HG03571 (cell line): ENCODE measurements at regions not wholly inside any gene's neighbourhood (a gene's known extent, or its start where the extent isn't known, plus 50 kb on each side); places are given as distances from the start of the nearest gene placed in this dataset.

ENCODE experiments used
- ATAC-seq: cut with Tn5 transposase; IDR thresholded peaks from one replicate; pipeline ENCODE4 v1.9.1; 2021; ENCODE audit not compliant: unreplicated experiment

- ATAC-seq, result no peak
Measured at GRCh38 chr10:130398090-130398994, 262.2 kb downstream of the GLRX3 start.

- ATAC-seq, result no peak
Measured at GRCh38 chr10:130399425-130399950, 263.3 kb downstream of the GLRX3 start.

- ATAC-seq, result no peak
Measured at GRCh38 chr10:130400890-130401289, 264.7 kb downstream of the GLRX3 start.

GRCh38 chr10:130401860-130402765 is 265.9 kb downstream of the GLRX3 start:
- no peak for ATAC-seq

- no peak for ATAC-seq
Measured at GRCh38 chr10:130403153-130404075, 267.2 kb downstream of the GLRX3 start.

GRCh38 chr10:130404476-130405055 is 268.4 kb downstream of the GLRX3 start:
- ATAC-seq, result no peak

GRCh38 chr10:130407052-130407451 is 270.9 kb downstream of the GLRX3 start:
- ATAC-seq, result no peak

GRCh38 chr10:130409331-130409730 is 273.1 kb downstream of the GLRX3 start:
- no peak for ATAC-seq

- ATAC-seq, result no peak
Measured at GRCh38 chr10:130409931-130410330, 273.7 kb downstream of the GLRX3 start.

GRCh38 chr10:130411496-130412085 is 275.4 kb downstream of the GLRX3 start:
- ATAC-seq, result no peak

- ATAC-seq, result no peak
Measured at GRCh38 chr10:130412317-130412716, 276.1 kb downstream of the GLRX3 start.

GRCh38 chr10:130416334-130417150 is 280.4 kb downstream of the GLRX3 start:
- ATAC-seq, result no peak

- no peak for ATAC-seq
Measured at GRCh38 chr10:130418731-130419130, 282.5 kb downstream of the GLRX3 start.

GRCh38 chr10:130421909-130422308 is 285.7 kb downstream of the GLRX3 start:
- ATAC-seq, result no peak

GRCh38 chr10:130422366-130423324 is 286.5 kb downstream of the GLRX3 start:
- ATAC-seq, result no peak

- no peak for ATAC-seq
Measured at GRCh38 chr10:130423455-130424305, 287.5 kb downstream of the GLRX3 start.

- no peak for ATAC-seq
Measured at GRCh38 chr10:130424418-130424817, 288.2 kb downstream of the GLRX3 start.
